Endodermal cell (in vitro differentiated cells): ENCODE measurements at regions not wholly inside any gene's neighbourhood (a gene's known extent, or its start where the extent isn't known, plus 50 kb on each side); places are given as distances from the start of the nearest gene placed in this dataset.

Experiments
- DNase-seq: peaks from one replicate; pipeline ENCODE4 v3.0.0-alpha.2; 2017
- H3K27ac ChIP-seq: 2 replicates; pipeline ENCODE4 v1.5.1; 2013; ENCODE audit warnings: mild to moderate bottlenecking, low read depth, low read length, moderate library complexity
- H3K27me3 ChIP-seq: 2 replicates; pipeline ENCODE4 v1.6.1; 2013; ENCODE audit warnings: mild to moderate bottlenecking, low read length, moderate library complexity; ENCODE audit not compliant: insufficient read depth, control insufficient read depth, poor library complexity, severe bottlenecking
- H3K36me3 ChIP-seq: 2 replicates; pipeline ENCODE4 v1.7.0; 2013; ENCODE audit warnings: mild to moderate bottlenecking, low read length, moderate library complexity; ENCODE audit not compliant: control insufficient read depth, insufficient read depth
- H3K4me1 ChIP-seq: one replicate; pipeline ENCODE4 v1.7.0; 2013; ENCODE audit warnings: low read length; ENCODE audit not compliant: control insufficient read depth, insufficient read depth
- H3K4me3 ChIP-seq: 2 replicates; pipeline ENCODE4 v1.5.1; 2013; ENCODE audit warnings: mild to moderate bottlenecking, low read length, moderate library complexity
- H3K9ac ChIP-seq: 2 replicates; pipeline ENCODE4 v1.6.1; 2013; ENCODE audit warnings: mild to moderate bottlenecking, low read length, moderate library complexity; ENCODE audit not compliant: poor library complexity, severe bottlenecking; ENCODE audit errors: extremely low read depth
- H3K9me3 ChIP-seq: 2 replicates; pipeline ENCODE4 v1.6.1; 2013; ENCODE audit warnings: mild to moderate bottlenecking, low read length, moderate library complexity; ENCODE audit not compliant: control insufficient read depth
- H3K27ac Mint-ChIP-seq: 2 replicates; pipeline ENCODE4 v1.8.0; 2020; ENCODE audit warnings: mixed read lengths
- H3K27me3 Mint-ChIP-seq: 2 replicates; pipeline ENCODE4 v1.8.0; 2021; ENCODE audit warnings: mild to moderate bottlenecking, mixed read lengths; ENCODE audit not compliant: insufficient read depth
- H3K36me3 Mint-ChIP-seq: 2 replicates; pipeline ENCODE4 v1.8.0; 2020; ENCODE audit warnings: low read depth, mixed read lengths
- H3K4me1 Mint-ChIP-seq: 2 replicates; pipeline ENCODE4 v1.8.0; 2020; ENCODE audit warnings: mixed read lengths
- H3K4me3 Mint-ChIP-seq: 2 replicates; pipeline ENCODE4 v1.8.0; 2020; ENCODE audit warnings: mild to moderate bottlenecking, moderate library complexity, mixed read lengths
- H3K9me3 Mint-ChIP-seq: 2 replicates; pipeline ENCODE4 v1.8.0; 2020; ENCODE audit warnings: mild to moderate bottlenecking, mixed read lengths
- CTCF ChIP-seq: fragments of 200-600 bp; sonication (generic); conservative IDR thresholded peaks from 2 replicates; pipeline ENCODE4 v1.5.0; 2021; ENCODE audit warnings: antibody characterized with exemption, mild to moderate bottlenecking
- WGBS, 2 experiments: methylation state at CpG; one replicate each; pipeline versions ENCODE4 v1.1.5 to v1.1.7; 2013; ENCODE audit warnings: missing lambda C conversion rate in 2 of 2, mixed read lengths in 1 of 2; ENCODE audit not compliant: insufficient coverage in 1 of 2, insufficient read length in 1 of 2; 5-methylcytosine and 5-hydroxymethylcytosine counted together

- Histone ChIP-seq H3K27me3 (no peaks in the 10 kb centered on the region), H3K4me1 (no peaks in the 10 kb centered on the region), H3K27ac (no peak overlapping the region), H3K9ac (no peak overlapping the region), H3K9me3 (no peaks in the 10 kb centered on the region), H3K4me3 (no peak overlapping the region), H3K36me3 (no peaks in the 10 kb centered on the region)
- Mint-ChIP-seq H3K4me1 (peaks cover 36% of the 10 kb centered on the region), H3K27ac (no peak overlapping the region), H3K27me3 (peaks cover 5% of the 10 kb centered on the region), H3K36me3 (no peaks in the 10 kb centered on the region), H3K4me3 (no peak overlapping the region), H3K9me3 (no peaks in the 10 kb centered on the region)
- 72 to 80% methylated on average over 3 to 7 of the region's 9 CpGs for WGBS, 2 experiments
- DNase-seq, result peak; percentile 57
- TF ChIP-seq CTCF, result no peak
Measured at GRCh38 chr2:22756276-22757043, 628.5 kb upstream of the KLHL29 start.

GRCh38 chr2:22769497-22769896 is 615.5 kb upstream of the KLHL29 start:
- H3K36me3 Mint-ChIP-seq, result no peaks in the 10 kb centered on the region

GRCh38 chr2:22784566-22784965 is 600.4 kb upstream of the KLHL29 start:
- Histone ChIP-seq H3K4me1 (no peaks in the 10 kb centered on the region), H3K9me3 (no peaks in the 10 kb centered on the region), H3K4me3 (no peak overlapping the region), H3K36me3 (no peaks in the 10 kb centered on the region), H3K9ac (no peak overlapping the region), H3K27me3 (peaks cover 24% of the 10 kb centered on the region), H3K27ac (peak overlapping the region; percentile 83)
- Mint-ChIP-seq H3K27me3 (peaks cover 36% of the 10 kb centered on the region), H3K4me3 (no peak overlapping the region), H3K4me1 (peaks cover 3% of the 10 kb centered on the region), H3K36me3 (no peaks in the 10 kb centered on the region), H3K27ac (no peak overlapping the region), H3K9me3 (no peaks in the 10 kb centered on the region)
- WGBS, 2 experiments, result 63 to 81% methylated on average over 5 of the region's 5 CpGs
- DNase-seq, result no peak
- no peak for TF ChIP-seq CTCF

More at GRCh38 chr2:22769497-22769896, 615.5 kb upstream of the KLHL29 start:
- H3K4me1 ChIP-seq, result peaks cover under 1% of the 10 kb centered on the region
- no peaks in the 10 kb centered on the region for H3K9me3 Mint-ChIP-seq
- H3K4me3 Mint-ChIP-seq, result no peak overlapping the region
- peaks cover 10% of the 10 kb centered on the region for H3K4me1 Mint-ChIP-seq
- H3K4me3 ChIP-seq, result no peak overlapping the region
- no peak overlapping the region for H3K27ac Mint-ChIP-seq
- H3K27me3 ChIP-seq, result no peaks in the 10 kb centered on the region
- no peaks in the 10 kb centered on the region for H3K27me3 Mint-ChIP-seq
- WGBS, 2 experiments, result 91% methylated on average over 1 to 3 of the region's 3 CpGs
- H3K9me3 ChIP-seq, result peaks cover 18% of the 10 kb centered on the region
- TF ChIP-seq CTCF, result no peak
- no peaks in the 10 kb centered on the region for H3K36me3 ChIP-seq
- H3K27ac ChIP-seq, result no peak overlapping the region
- H3K9ac ChIP-seq, result no peak overlapping the region
- no peak for DNase-seq
